NCI-H2171 treated with DMSO at 0.1 percent for 48 hours (cell line): ENCODE measurements at regions not wholly inside any gene's neighbourhood (a gene's known extent, or its start where the extent isn't known, plus 50 kb on each side); places are given as distances from the start of the nearest gene placed in this dataset.

Source experiments
- DNase-seq: peaks from one replicate; lab custom pipeline; 2025; lab: John Stamatoyannopoulos, UW

DNA sequence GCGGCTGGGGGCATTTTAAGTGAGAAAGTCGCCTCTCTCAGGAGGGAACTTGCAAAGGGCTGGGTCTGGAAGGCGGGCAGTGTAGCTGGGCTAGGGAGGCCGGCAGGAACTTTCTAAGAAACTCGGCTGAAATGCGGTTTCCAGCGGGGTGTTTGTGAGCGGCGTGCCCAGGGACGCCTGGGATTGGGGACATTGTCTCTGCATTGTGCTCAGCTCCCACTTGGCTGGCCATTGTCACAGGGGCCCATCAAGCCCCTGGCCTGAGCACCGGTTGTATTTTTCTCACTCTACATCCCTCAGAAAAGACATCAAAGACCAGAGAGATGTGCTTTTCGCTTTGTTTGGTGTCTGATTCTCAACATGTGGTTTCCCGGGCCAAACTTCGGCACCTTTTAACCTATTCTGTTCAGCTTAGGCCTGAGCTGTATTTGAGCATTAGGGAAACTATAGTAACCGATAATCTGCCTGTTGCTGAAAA, 291.1 kb upstream of the IRX3 start:
- DNase-seq, result no peak

DNA sequence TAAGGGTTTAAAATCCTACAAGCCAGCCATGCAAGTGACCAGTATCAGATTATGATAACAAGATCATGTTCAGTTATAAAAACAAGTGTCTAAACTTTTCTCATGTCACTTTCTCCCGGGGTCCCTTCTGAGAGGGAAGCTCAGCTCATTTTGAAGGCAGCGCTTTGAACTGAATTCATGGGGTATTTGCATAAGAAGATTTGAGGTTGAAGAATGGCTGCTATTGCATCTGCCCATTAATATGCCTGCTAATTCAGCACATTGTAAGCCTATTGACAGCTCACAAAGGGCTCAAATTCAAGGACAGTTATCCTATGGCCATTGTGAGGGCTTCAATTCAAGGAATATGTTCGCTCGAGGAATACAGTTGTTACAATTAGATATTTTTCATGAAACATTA, 290.2 kb upstream of the IRX3 start:
- no peak for DNase-seq

DNA sequence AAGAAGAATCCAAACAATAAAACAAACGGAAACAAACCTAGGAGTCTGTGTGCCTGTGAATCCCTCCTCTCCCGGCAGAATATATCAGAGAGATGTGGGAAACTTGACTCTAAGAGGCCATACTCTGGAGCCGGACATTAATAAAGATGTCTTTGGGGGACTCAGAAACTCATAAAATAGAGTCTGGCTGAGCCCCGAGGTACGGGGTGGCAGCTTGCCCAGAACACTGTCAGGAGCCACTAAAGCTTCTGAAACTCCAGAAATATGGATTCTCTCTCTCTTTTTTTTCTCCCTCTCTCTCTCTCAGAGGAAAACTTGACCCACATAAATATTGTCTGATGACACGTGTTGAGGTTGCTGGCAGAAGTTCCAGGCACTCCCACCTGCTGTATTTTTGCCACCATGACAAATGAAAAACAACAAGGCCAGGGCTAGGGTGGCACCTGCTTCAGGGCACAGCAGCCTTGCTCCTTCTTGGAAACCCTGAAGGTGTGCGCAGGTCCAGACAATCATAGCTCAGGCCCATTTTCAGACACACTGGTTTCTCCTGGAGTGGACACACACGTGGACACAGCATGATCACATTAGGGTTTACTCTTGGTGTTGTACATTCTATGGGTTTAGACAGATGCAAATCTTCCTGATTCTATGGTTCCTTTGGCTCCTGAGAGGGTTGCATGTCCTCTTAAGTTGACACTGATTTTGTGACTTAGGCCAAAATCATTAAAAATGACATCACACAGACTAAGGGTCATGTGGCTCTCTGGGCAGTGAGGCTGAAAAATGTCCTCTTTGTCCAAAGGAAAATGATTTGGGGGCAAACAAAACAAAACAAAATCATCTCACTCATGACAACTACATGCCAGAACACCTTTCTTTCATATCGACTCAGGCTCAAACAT, 282.6 kb upstream of the IRX3 start:
- no peak for DNase-seq

DNA sequence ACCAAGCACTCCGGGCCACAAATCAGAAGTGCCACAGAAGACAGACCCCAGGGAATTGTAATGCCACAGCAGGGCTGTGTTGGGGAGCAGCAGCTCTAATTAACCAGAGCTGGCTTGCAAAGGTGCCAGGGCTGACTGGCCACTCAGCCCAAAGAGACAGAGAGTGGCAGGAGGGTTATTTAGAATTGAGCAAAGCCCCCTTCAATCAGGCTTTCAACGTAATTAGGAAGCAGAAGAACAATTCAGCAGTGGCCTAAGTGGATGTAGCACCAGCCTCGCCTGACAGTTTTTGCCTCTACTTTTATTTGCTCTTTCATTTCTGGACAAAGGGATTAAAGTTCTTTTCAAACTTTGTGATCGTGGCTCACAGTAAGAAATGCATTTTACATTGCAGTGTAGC, 278.3 kb upstream of the IRX3 start:
- DNase-seq, result no peak

DNA sequence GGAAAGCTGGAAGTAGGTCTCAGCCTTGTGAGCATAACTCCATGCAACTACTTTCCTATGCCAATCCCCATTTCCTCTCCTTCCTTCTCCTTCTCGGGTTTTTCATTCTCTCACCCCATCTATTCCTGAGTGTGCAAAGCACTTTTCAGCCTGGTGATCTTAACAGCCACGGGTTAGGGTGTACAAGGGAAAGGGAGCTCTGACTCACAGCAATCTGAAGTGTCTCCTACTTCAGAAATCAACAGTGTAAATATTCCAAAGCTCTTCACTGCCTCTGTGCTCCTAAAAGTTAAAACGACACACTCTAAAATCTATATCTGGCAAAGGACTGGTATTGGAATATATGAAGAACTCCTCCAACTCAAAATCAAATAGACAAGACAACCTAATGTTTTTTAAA, 268.0 kb upstream of the IRX3 start:
- no peak for DNase-seq

DNA sequence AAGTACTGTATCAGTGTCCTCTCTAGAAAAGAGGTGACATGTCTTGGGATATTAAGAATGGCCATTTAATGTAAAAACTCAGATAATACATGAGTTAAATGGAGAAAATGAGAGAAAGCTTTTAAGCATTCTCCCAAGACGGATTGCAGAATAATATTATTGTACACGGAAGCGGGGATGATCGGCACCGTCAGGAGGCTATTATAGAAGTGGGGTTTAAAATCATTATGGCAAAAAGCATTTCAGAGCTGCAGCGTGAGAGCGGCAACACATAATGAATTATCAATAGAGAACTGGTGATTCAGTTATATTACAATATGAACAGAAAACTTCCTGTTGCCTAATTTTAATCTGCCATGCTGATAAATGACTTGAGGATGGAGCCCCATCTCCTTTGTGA, 261.7 kb upstream of the IRX3 start:
- DNase-seq, result no peak

DNA sequence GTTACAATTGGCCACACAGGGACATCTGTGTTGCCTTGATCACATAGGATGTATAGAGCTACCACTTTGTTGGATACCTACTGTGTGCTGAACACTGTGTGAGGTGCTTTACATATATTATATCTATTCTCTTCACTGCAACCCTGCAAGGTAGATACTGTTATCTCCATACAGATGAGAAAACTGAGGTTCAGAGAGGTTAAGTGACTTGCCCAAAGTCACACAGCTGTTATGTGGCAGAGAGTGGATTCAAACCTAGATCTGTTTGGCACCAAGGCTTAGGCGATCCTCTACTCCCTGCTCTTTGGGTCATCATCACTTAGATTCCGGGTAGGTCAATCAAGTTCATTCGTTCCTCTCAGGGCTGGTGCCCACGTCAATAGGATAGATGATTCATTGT, 260.5 kb upstream of the IRX3 start:
- no peak for DNase-seq

DNA sequence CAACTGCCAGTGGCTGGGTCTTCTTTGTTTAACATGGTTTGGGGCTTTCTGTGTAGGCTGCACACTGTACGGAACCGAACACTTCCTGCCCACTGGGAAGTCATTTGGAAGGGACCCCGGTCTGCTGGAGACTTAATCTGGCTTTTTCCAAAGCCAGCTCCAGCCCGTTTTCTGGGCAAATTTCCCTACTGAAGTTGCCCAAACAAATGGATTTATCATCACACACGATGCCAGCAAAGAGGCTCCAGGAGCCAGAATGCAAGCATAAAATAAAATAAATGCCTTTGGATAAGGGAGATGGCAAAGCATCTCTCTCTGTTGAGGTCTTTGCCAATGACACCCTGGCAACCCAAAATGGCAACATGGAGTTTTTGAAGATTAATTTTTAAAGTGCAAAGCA, 259.9 kb upstream of the IRX3 start:
- no peak for DNase-seq

DNA sequence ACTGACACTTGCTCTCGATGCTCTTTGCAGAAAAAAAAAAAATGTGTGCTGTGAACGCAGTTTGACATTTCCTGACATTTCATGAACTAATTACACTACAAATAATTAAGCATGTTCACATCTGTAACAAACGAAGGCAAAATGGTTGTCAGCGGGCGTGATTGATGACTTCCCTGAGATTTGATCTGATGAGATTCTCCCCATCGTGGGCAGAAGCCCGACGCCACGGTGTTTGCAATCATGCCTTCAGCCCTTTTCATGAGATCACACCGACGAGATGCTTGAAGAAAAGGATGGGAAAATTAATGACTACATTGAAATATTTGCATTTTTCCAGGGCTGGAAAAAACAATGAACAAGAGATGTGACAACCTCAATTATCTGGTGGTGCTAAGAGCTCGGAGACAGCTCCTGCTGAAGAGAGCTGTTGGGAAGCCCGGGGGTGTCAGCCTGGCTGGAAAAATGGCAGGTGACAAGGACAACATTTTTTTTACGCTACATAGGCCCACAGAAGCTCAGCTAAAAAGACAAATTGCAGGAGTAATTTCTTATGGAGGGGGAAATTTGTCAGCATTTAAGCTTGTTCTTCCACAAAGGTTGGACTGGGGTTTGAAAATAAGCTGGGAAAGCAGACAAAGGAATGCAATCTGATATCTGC, 259.4 kb upstream of the IRX3 start:
- DNase-seq, result no peak

DNA sequence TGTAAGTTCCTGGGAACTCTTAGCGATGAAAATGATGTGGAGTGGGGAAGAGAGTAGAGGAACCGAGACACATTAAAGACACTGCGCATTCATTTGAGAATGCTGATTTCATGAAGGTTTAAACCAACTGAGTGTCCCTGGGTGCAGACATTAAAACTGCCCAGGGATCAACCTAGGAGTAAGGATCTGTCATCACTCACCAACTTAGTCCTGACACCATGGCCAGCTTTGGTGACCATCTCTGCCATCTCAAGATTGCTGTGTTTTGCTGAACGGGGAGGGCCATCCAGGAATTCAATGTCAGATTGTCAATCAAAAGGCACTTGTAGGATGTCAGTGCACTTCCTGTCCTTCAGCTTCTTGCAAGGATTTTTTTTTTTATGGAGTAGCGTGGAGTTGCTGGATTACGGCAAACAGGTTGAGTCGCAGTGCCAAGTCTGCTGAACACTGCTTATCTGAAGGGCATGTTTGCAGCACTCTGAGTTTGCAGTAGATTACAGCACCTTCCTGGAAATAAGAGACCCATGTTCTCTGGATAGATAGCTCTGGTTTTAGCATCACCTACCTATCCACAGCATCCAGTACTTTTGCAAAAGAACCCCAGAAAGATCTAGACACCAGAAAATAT, 258.1 kb upstream of the IRX3 start:
- no peak for DNase-seq

DNA sequence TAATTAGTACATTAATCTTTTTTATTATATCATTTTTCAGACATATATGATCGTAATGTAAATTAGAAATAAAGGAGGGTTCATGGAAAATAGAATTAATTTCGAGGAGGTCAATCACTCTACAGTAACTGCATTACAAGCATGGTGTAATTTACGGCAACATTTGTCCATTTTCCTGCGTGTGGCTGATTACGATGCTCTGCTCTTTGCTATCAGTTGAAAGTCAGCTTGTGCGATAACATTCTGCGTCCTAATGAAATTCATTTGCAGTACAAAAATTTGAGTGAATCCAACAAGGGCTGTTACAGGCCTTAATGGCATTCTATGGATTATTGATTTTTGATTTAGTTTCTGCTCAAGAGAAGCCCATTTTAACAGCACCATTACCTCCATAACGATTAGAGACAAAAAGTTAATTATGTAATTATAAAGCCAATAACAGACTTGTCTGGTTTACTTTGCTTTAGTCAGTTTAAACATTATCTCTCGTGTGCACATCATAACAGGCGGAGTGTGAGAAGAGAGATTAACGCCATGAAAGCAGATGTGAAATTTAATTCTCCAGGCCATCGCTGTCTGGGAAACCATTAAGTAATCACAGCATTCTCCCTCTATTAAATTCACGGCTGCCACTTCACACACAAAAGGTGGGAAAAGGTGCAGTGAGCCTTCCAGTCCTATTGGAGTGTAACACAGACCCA, 256.4 kb upstream of the IRX3 start:
- DNase-seq, result no peak

DNA sequence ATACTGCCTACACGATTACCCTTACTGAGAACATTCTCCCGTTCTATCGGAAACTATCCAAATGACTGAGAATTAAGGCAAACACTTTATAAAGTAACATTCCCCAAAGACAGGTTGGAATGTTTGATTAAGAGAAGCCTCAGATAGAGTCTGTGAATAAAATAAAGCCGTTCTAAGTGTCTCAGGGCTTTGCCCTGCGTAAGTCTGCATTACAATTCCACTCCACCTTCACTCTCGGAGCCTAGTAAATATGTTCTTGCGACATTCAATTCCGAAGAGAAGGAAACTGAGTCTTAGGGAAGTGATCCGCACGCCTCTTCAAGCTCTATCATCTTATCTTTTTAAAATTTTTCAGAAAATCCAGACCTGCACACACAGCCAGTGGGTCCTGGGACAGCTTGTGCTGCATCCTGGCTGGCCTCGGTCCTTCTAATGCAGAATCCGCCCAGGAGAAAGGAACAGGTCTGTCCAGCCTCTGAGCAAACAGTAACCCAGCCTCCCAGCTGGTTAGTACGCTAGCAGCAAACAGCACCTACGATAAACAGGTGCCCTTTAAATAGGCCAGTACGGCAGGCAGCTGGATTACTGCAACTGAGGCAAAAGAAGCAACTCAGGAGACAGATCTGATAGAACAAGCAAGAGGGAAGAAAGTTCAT, 254.1 kb upstream of the IRX3 start:
- no peak for DNase-seq

DNA sequence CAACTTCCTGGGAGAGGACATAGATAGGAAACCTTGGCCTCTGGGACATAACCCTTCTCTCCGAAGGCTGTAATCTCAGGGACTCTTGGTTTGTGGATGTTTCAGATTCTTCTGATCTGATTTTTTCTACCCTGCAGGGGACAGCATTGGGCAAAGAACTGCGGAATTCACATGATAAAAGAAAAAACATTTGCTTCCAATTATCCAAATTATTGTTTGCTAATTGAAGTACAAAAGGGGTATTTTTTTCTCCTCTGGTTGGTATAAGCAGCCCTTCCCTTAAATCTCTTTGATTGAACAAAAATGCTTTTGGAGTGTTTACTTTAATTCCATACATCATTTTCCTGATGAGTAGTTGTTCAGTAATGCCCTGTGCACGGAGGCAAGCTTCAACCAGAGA, 251.7 kb upstream of the IRX3 start:
- no peak for DNase-seq

DNA sequence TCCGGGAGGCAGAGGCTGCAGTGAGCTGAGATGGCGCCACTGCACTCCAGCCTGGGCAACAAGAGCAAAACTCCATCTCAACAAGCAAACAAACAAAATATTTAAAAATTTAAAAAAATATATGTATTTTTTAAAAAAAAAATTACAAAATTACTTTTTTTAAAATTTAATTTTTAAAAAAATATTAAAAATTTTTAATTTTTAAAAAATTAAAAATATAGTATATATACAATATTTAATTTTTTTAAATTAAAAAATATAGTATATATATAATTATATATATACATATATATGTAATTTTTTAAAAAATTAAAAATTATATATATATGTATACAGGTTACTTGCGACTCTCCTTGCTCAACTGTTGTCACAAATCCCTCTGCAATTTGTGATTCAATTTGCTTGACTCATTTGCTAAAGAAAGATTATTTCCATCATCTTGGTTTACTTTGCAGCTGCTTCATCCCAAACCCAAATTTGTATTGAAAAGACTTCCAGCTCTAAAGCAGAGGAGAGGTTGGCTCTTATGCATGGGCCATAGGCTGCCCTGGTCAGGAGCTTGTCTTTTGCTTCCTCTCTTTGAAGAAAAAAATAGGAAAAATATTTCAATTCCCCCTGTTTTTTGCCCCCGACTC, 247.4 kb upstream of the IRX3 start:
- no peak for DNase-seq

DNA sequence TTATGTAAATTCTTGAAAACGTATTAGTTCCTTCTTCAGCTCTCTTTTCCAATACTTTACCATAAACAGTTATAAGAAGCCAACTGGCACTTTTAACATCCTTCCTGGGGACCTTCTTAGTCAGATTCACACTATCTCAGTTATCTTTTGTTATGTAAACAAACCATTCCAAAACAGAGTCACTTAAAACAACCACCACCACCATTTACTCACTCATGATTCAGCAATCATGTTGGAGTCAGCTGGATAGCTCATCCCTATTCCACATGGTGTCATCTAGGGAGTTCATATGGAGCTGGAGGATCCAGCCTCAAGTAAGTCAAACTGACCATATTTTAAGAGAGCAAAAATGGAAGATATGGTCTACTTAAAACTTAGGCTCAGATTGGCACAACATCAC, 240.3 kb upstream of the IRX3 start:
- no peak for DNase-seq

DNA sequence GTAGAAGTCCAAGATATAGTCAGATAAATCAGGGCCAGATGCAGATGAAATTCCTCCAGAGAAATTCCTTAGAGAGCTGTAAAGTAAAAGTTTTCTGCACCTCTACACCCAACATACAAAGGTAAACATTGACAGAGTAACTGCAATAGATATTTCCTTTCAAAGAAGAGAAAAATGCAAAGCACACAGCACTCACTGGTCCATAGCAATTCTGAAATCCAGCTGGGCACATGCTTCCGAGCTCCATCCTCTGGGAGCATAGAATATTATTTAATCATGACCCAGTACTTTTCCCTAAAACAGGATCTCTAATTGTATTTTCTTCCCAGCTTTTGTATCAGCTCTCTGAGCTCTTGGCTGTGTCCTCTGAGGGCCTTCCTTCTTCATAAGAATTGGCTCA, 239.5 kb upstream of the IRX3 start:
- DNase-seq, result no peak

DNA sequence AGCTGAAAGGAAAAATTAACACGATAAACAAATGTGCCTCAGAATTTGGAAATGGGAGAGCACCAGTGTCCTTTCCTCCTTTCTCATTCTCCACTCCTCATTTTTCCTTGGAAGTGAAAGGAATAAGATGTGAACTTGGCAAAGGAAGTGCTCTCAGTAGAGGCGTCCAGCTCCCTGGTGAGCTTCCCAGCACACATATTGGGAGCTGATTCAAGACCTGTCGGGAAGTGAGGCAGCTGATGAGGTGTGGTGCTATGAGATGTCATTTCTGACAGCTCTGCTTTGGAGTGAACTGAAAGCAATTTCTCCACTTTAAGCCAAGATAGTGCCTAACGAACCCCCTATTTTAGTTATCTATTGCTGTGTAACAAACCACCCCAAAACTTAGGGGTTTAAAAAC, 238.5 kb upstream of the IRX3 start:
- DNase-seq, result no peak

DNA sequence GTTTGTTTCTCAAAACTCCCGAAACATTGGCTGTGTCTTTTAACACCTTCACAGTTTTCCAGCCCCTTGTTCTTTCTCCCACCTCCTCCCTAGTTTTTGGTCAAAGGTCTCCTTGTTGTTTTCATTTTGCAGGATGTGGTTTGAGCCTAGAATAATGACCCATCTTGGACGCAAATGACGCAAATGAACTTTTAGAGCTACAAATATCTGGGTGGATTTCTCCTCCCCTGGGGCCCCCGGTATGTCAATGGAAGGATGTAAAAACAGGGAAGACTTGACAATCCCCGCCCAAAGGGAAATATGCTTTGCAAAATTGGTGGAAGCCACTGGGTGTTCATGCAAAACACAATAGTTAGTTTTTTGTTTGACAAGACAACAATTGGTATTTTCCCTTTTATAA, 236.0 kb upstream of the IRX3 start:
- DNase-seq, result no peak

DNA sequence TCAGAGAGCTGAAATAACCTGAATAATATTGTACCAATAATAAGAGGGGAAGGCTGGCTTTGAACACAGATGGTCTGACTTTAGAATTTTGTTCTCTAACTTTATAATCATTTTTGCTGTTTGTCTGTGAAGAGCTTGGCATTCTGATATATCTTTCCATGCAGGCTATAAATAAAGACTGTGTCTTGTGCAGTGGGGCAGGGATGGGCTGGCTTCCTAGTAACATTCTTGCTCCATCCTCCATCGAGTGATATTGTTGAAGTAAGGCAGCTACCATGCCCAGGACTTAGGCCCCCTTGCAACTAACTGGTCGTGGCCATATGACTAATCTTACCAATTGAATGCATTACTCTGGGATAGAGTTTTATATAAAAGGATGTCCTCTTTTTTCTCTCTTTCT, 234.7 kb upstream of the IRX3 start:
- no peak for DNase-seq

DNA sequence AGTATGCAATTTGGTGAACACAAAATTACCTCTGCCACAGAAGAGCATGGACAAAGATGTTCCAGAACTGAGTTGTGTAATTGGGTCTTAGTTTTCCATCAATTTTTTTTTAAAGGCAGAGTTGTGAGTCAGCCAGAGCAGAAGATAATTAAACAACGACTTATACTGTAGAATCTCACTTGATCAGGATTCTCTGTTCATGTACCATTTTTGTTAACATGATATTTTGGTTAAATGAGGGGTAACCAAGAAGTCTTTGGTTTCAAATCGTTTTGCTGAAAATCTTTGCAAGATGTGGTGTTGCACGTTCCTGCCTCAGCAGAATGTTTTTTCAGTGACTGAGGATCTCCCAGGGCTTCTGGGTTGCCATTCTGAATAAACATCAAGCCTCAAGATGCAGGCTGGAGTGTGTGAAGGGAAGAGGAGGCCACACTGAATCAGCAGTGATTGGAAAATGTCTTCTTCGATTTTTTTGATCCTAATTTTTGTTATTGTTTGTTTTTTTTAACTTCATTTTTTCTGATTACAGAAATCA, 232.6 kb upstream of the IRX3 start:
- no peak for DNase-seq

DNA sequence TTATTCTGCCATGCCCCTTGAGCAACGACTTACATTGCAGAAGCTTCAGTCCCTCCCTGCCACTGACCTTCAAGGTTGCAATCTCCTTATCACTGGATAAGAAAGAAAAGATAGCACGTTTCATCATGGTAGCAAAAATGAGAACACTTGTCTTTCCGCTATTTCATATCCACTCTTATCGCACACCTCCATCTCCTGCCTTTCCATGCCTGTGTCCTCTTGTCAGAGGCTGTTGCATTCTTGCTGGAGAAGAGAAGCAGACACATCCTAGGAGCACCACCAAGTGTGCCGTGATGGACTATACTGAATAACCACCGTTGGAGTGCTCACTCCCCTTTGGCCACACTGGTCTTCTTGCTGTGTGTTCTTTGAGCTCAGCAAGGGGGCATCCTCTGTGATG, 230.6 kb upstream of the IRX3 start:
- no peak for DNase-seq
